DND-41 (cell line): ENCODE measurements at regions not wholly inside any gene's neighbourhood (a gene's known extent, or its start where the extent isn't known, plus 50 kb on each side); places are given as distances from the start of the nearest gene placed in this dataset.

ENCODE experiments used
- ATAC-seq: fragments of 200-7000 bp; cut with Tn5 transposase; 3 replicates; pipeline ENCODE4 v1.9.1; 2021; ENCODE audit warnings: low read depth; ENCODE audit not compliant: insufficient read depth
- DNase-seq: peaks from one replicate; pipeline ENCODE4 v3.0.0-alpha.2; 2020
- H2AFZ ChIP-seq: 2 replicates; pipeline ENCODE4 v1.6.0; 2012; ENCODE audit warnings: low read depth, low read length
- H3K27ac ChIP-seq: 2 replicates; pipeline ENCODE4 v1.5.1; 2012; ENCODE audit warnings: low read length, inconsistent platforms
- H3K27me3 ChIP-seq: fragments of 200-600 bp; sonication (generic); 2 replicates; pipeline ENCODE4 v1.6.0; 2012; ENCODE audit warnings: low read length, mild to moderate bottlenecking, inconsistent platforms; ENCODE audit not compliant: insufficient read depth, poor library complexity
- H3K36me3 ChIP-seq: 2 replicates; pipeline ENCODE4 v1.5.1; 2012; ENCODE audit warnings: low read length, inconsistent platforms; ENCODE audit not compliant: insufficient read depth
- H3K4me1 ChIP-seq: 2 replicates; pipeline ENCODE4 v1.5.1; 2012; ENCODE audit warnings: mild to moderate bottlenecking, low read length; ENCODE audit not compliant: insufficient read depth
- H3K4me2 ChIP-seq: 2 replicates; pipeline ENCODE4 v1.6.0; 2012; ENCODE audit warnings: mild to moderate bottlenecking, moderate library complexity, low read length, inconsistent platforms; ENCODE audit not compliant: insufficient read depth
- H3K4me3 ChIP-seq, 2 experiments: fragments of 200-600 bp in 1 of 2; shearing (Covaris generic) in 1 of 2; 2 replicates each; pipeline ENCODE4 v1.5.1; 2012 to 2016; ENCODE audit warnings: inconsistent platforms in 2 of 2, low read length in 2 of 2, mild to moderate bottlenecking in 2 of 2, low read depth in 1 of 2, moderate library complexity in 1 of 2
- H3K79me2 ChIP-seq: 2 replicates; pipeline ENCODE4 v1.6.0; 2012; ENCODE audit warnings: low read length, inconsistent platforms; ENCODE audit not compliant: insufficient read depth
- H3K9ac ChIP-seq: 2 replicates; pipeline ENCODE4 v1.6.0; 2012; ENCODE audit warnings: low read depth, mild to moderate bottlenecking, inconsistent platforms, low read length, moderate library complexity
- H3K9me3 ChIP-seq: 2 replicates; pipeline ENCODE4 v1.5.1; 2012; ENCODE audit warnings: low read length, moderate library complexity, mild to moderate bottlenecking, inconsistent platforms; ENCODE audit not compliant: insufficient read depth, severe bottlenecking
- H4K20me1 ChIP-seq: 2 replicates; pipeline ENCODE4 v1.6.0; 2012; ENCODE audit warnings: low read length; ENCODE audit not compliant: insufficient read depth
- CTCF ChIP-seq: IDR thresholded peaks from 2 replicates; pipeline ENCODE4 v1.5.1; 2012; ENCODE audit warnings: borderline replicate concordance, low read length, moderate library complexity, mild to moderate bottlenecking; ENCODE audit not compliant: poor library complexity, severe bottlenecking; ENCODE audit errors: extremely low read depth
- EZH2 ChIP-seq: IDR thresholded peaks from 3 replicates; pipeline ENCODE4 v1.6.1; 2012; ENCODE audit warnings: borderline replicate concordance, low read depth, mild to moderate bottlenecking, moderate library complexity, low read length, inconsistent platforms; ENCODE audit not compliant: severe bottlenecking

GRCh38 chr7:155360495-155361345 is 63.0 kb downstream of the INSIG1 start:
- ATAC-seq (peak; percentile 63), DNase-seq (peak; percentile 55)
- Histone ChIP-seq H3K27ac (no peak overlapping the region), H3K27me3 (peaks cover 18% of the 10 kb centered on the region), H4K20me1 (no peaks in the 10 kb centered on the region), H3K79me2 (no peaks in the 10 kb centered on the region), H3K9ac (no peak overlapping the region), H3K4me2 (no peak overlapping the region), H3K9me3 (no peaks in the 10 kb centered on the region), H2AFZ (no peak overlapping the region), H3K4me3 (no peak overlapping the region), H3K4me1 (peaks cover 17% of the 10 kb centered on the region), H3K36me3 (no peaks in the 10 kb centered on the region)
- TF ChIP-seq EZH2 (no peak), CTCF (no peak)

GRCh38 chr7:155361346-155361680 is 63.6 kb downstream of the INSIG1 start:
- Histone ChIP-seq H4K20me1 (no peaks in the 10 kb centered on the region), H3K27me3 (peaks cover 18% of the 10 kb centered on the region), H3K4me3 (no peak overlapping the region), H2AFZ (no peak overlapping the region), H3K36me3 (no peaks in the 10 kb centered on the region), H3K4me2 (no peak overlapping the region), H3K4me1 (peaks cover 17% of the 10 kb centered on the region), H3K9ac (no peak overlapping the region), H3K27ac (no peak overlapping the region), H3K9me3 (no peaks in the 10 kb centered on the region), H3K79me2 (no peaks in the 10 kb centered on the region)
- no peak for TF ChIP-seq EZH2
- no peak for TF ChIP-seq CTCF
- DNase-seq (no peak), ATAC-seq (no peak)

- Histone ChIP-seq H3K9ac (no peak overlapping the region), H3K36me3 (no peaks in the 10 kb centered on the region), H2AFZ (no peak overlapping the region), H3K4me3 (no peak overlapping the region), H3K9me3 (no peaks in the 10 kb centered on the region), H3K4me1 (peaks cover 17% of the 10 kb centered on the region), H3K79me2 (no peaks in the 10 kb centered on the region), H3K4me2 (no peak overlapping the region), H3K27me3 (peaks cover 18% of the 10 kb centered on the region), H4K20me1 (no peaks in the 10 kb centered on the region), H3K27ac (no peak overlapping the region)
- ATAC-seq (no peak), DNase-seq (no peak)
- TF ChIP-seq CTCF (no peak), EZH2 (no peak)
Observed at GRCh38 chr7:155361947-155362346, 64.3 kb downstream of the INSIG1 start.
